ENCODE measurements at regions not wholly inside any gene's neighbourhood (a gene's known extent, or its start where the extent isn't known, plus 50 kb on each side); places are given as distances from the start of the nearest gene placed in this dataset.

DNA sequence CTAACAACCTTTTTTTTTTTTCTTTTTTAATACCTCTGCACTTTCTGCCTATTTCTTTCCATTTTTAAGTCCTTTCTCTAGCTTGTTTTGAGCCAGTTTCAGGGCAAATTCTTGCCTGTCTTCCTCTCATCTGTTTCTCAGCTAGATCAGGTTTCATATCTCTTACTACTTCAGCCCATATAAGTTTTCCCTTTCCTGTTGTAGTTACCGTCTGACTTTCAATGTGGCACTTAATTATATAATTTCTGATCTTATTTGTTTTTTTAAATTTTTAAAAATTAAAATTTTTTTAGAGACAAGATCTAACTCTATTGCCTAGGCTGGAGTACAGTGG, 104.7 kb upstream of the ELL2 start:
- TF ChIP-seq RAD21 (IDR thresholded peaks at IDR 0.05; ENCODE audit: low read depth) (no peak), EZH2 (IDR thresholded peaks at IDR 0.05) (no peak), SRF (IDR thresholded peaks at IDR 0.05; ENCODE audit: low read depth) (no peak), POLR2A (IDR thresholded peaks at IDR 0.05; ENCODE audit: borderline replicate concordance, extremely low read depth, insufficient read depth, insufficient read length) (no peak), POLR2AphosphoS5 (IDR thresholded peaks at IDR 0.05; ENCODE audit: low read depth, low read length) (no peak), ZNF274 (IDR thresholded peaks at IDR 0.05; ENCODE audit: low read depth, low read length) (no peak), CBX3 (IDR thresholded peaks at IDR 0.05; ENCODE audit: low read depth) (no peak), TCF7L2 (IDR thresholded peaks at IDR 0.05; ENCODE audit: borderline replicate concordance, extremely low read depth, insufficient read depth, insufficient read length) (no peak), SIN3A (IDR thresholded peaks at IDR 0.05; ENCODE audit: low read depth) (no peak)
- TF ChIP-seq, protein P1, sequence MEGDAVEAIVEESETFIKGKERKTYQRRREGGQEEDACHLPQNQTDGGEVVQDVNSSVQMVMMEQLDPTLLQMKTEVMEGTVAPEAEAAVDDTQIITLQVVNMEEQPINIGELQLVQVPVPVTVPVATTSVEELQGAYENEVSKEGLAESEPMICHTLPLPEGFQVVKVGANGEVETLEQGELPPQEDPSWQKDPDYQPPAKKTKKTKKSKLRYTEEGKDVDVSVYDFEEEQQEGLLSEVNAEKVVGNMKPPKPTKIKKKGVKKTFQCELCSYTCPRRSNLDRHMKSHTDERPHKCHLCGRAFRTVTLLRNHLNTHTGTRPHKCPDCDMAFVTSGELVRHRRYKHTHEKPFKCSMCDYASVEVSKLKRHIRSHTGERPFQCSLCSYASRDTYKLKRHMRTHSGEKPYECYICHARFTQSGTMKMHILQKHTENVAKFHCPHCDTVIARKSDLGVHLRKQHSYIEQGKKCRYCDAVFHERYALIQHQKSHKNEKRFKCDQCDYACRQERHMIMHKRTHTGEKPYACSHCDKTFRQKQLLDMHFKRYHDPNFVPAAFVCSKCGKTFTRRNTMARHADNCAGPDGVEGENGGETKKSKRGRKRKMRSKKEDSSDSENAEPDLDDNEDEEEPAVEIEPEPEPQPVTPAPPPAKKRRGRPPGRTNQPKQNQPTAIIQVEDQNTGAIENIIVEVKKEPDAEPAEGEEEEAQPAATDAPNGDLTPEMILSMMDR (IDR thresholded peaks at IDR 0.05 in 2 of 3, conservative IDR thresholded peaks at IDR 0.05 in 1 of 3; ENCODE audit: borderline replicate concordance in 1 of 3, insufficient read depth in 1 of 3, low read depth in 2 of 3, low read length in 2 of 3): no peak
- TF ChIP-seq, protein P2, sequence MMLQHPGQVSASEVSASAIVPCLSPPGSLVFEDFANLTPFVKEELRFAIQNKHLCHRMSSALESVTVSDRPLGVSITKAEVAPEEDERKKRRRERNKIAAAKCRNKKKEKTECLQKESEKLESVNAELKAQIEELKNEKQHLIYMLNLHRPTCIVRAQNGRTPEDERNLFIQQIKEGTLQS (IDR thresholded peaks at IDR 0.05): no peak
- TF ChIP-seq, protein P3, sequence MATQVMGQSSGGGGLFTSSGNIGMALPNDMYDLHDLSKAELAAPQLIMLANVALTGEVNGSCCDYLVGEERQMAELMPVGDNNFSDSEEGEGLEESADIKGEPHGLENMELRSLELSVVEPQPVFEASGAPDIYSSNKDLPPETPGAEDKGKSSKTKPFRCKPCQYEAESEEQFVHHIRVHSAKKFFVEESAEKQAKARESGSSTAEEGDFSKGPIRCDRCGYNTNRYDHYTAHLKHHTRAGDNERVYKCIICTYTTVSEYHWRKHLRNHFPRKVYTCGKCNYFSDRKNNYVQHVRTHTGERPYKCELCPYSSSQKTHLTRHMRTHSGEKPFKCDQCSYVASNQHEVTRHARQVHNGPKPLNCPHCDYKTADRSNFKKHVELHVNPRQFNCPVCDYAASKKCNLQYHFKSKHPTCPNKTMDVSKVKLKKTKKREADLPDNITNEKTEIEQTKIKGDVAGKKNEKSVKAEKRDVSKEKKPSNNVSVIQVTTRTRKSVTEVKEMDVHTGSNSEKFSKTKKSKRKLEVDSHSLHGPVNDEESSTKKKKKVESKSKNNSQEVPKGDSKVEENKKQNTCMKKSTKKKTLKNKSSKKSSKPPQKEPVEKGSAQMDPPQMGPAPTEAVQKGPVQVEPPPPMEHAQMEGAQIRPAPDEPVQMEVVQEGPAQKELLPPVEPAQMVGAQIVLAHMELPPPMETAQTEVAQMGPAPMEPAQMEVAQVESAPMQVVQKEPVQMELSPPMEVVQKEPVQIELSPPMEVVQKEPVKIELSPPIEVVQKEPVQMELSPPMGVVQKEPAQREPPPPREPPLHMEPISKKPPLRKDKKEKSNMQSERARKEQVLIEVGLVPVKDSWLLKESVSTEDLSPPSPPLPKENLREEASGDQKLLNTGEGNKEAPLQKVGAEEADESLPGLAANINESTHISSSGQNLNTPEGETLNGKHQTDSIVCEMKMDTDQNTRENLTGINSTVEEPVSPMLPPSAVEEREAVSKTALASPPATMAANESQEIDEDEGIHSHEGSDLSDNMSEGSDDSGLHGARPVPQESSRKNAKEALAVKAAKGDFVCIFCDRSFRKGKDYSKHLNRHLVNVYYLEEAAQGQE (IDR thresholded peaks at IDR 0.05; ENCODE audit: low read depth): no peak
- TF ChIP-seq, protein P4, sequence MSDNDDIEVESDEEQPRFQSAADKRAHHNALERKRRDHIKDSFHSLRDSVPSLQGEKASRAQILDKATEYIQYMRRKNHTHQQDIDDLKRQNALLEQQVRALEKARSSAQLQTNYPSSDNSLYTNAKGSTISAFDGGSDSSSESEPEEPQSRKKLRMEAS (IDR thresholded peaks at IDR 0.05): no peak
- TF ChIP-seq, protein P5, sequence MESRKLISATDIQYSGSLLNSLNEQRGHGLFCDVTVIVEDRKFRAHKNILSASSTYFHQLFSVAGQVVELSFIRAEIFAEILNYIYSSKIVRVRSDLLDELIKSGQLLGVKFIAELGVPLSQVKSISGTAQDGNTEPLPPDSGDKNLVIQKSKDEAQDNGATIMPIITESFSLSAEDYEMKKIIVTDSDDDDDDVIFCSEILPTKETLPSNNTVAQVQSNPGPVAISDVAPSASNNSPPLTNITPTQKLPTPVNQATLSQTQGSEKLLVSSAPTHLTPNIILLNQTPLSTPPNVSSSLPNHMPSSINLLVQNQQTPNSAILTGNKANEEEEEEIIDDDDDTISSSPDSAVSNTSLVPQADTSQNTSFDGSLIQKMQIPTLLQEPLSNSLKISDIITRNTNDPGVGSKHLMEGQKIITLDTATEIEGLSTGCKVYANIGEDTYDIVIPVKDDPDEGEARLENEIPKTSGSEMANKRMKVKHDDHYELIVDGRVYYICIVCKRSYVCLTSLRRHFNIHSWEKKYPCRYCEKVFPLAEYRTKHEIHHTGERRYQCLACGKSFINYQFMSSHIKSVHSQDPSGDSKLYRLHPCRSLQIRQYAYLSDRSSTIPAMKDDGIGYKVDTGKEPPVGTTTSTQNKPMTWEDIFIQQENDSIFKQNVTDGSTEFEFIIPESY (IDR thresholded peaks at IDR 0.05; ENCODE audit: extremely low read depth, insufficient replicate concordance, low read length): no peak

Data from HCT116 (cell line).